VCaP (cell line): ENCODE measurements at regions not wholly inside any gene's neighbourhood (a gene's known extent, or its start where the extent isn't known, plus 50 kb on each side); places are given as distances from the start of the nearest gene placed in this dataset.
"Not testable (repeated sequence)": the region's sequence is repeated elsewhere in the genome, so short reads cannot be mapped to it uniquely, and the experiment has no call there.

Experiments
- H3K27ac ChIP-seq: fragments of 450-650 bp; 2 replicates; pipeline ENCODE4 v1.5.1; 2017
- TF ChIP-seq, protein P1 (sequence below): fragments of 450-650 bp; conservative IDR thresholded peaks from 2 replicates; pipeline ENCODE4 v1.5.1; 2017; ENCODE audit warnings: mild to moderate bottlenecking, moderate library complexity

DNA sequence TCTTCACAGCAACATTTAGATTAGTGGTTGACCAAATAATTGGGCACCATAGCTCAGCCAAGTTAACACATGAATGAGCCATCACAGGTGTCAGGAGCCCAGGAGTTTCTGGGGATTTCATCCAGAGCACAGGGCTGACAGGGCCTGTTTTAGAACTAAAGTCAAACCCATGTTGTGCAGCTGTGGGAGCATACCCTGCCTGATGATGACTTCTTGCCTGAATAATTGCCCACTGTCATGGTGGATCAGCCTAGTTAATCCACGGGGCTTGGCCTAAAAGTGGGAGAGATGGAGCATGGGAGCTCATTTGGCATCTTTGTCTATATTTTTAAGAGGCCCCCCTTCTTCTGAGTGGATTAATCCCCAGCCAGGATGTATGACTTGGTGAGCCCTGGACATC lies 105.6 kb upstream of the GDNF start:
- H3K27ac ChIP-seq: no peak overlapping the region
- TF ChIP-seq, protein P1, sequence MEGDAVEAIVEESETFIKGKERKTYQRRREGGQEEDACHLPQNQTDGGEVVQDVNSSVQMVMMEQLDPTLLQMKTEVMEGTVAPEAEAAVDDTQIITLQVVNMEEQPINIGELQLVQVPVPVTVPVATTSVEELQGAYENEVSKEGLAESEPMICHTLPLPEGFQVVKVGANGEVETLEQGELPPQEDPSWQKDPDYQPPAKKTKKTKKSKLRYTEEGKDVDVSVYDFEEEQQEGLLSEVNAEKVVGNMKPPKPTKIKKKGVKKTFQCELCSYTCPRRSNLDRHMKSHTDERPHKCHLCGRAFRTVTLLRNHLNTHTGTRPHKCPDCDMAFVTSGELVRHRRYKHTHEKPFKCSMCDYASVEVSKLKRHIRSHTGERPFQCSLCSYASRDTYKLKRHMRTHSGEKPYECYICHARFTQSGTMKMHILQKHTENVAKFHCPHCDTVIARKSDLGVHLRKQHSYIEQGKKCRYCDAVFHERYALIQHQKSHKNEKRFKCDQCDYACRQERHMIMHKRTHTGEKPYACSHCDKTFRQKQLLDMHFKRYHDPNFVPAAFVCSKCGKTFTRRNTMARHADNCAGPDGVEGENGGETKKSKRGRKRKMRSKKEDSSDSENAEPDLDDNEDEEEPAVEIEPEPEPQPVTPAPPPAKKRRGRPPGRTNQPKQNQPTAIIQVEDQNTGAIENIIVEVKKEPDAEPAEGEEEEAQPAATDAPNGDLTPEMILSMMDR: no peak

GRCh38 chr5:37943136-37943535 lies 103.3 kb upstream of the GDNF start:
- H3K27ac ChIP-seq: not testable (repeated sequence)

- no peak overlapping the region for H3K27ac ChIP-seq
- TF ChIP-seq, protein P1: no peak
Measured at GRCh38 chr5:37940931-37941623, 101.2 kb upstream of the GDNF start.

DNA sequence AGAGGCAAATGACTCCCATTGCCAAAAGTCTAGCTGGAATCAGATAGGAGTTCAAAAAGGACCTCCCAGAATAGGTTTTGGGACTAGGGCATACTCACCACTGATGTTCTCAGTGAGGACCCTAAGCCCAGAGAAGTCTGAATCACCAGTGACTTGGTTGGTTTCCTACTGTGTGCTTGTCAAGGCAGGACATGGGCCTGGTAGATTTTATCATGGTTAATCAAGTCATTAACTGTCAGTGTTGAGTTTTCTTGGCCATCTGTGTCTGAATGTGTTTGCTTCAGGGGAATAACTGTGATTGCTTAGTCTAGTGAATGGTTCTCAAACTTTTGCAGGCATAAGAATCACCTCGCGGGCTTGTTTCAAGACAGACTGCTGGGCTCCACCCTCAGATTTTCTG lies 99.0 kb upstream of the GDNF start:
- TF ChIP-seq, protein P1: no peak
- H3K27ac ChIP-seq: no peak overlapping the region

GRCh38 chr5:37938076-37938852 lies 98.4 kb upstream of the GDNF start:
- TF ChIP-seq, protein P1: no peak
- H3K27ac ChIP-seq: no peak overlapping the region

- TF ChIP-seq, protein P1: no peak
- no peak overlapping the region for H3K27ac ChIP-seq
Measured at GRCh38 chr5:37936091-37936490, 96.2 kb upstream of the GDNF start.

GRCh38 chr5:37933576-37933975 lies 93.7 kb upstream of the GDNF start:
- TF ChIP-seq, protein P1: no peak
- H3K27ac ChIP-seq: no peak overlapping the region

GRCh38 chr5:37932450-37932849 lies 92.6 kb upstream of the GDNF start:
- TF ChIP-seq, protein P1: no peak
- H3K27ac ChIP-seq: no peak overlapping the region
